ENCODE measurements at regions not wholly inside any gene's neighbourhood (a gene's known extent, or its start where the extent isn't known, plus 50 kb on each side); places are given as distances from the start of the nearest gene placed in this dataset.

GRCh38 chr9:4382722-4383317 is 83.0 kb upstream of the GLIS3 start:
- no peak for DNase-seq

GRCh38 chr9:4381744-4382143 is 81.9 kb upstream of the GLIS3 start:
- DNase-seq = no peak

- DNase-seq = no peak
Measured at GRCh38 chr9:4380406-4380805, 80.5 kb upstream of the GLIS3 start.

GRCh38 chr9:4375424-4376200 is 75.7 kb upstream of the GLIS3 start:
- peak; percentile 12 for DNase-seq

GRCh38 chr9:4371108-4371507 is 71.2 kb upstream of the GLIS3 start:
- no peak for DNase-seq

GRCh38 chr9:4370501-4370900 is 70.6 kb upstream of the GLIS3 start:
- DNase-seq = no peak

- no peak for DNase-seq
Measured at GRCh38 chr9:4366591-4367330, 66.9 kb upstream of the GLIS3 start.

GRCh38 chr9:4365055-4365454 is 65.2 kb upstream of the GLIS3 start:
- no peak for DNase-seq

GRCh38 chr9:4362281-4362680 is 62.4 kb upstream of the GLIS3 start:
- DNase-seq = no peak

GRCh38 chr9:4359016-4359415 is 59.1 kb upstream of the GLIS3 start:
- no peak for DNase-seq

- DNase-seq = no peak
Measured at GRCh38 chr9:4357929-4358328, 58.1 kb upstream of the GLIS3 start.

- no peak for DNase-seq
Measured at GRCh38 chr9:4356306-4356705, 56.4 kb upstream of the GLIS3 start.

GRCh38 chr9:4353236-4353635 is 53.4 kb upstream of the GLIS3 start:
- DNase-seq = no peak

GRCh38 chr9:4349816-4350418 is 50.0 kb upstream of the GLIS3 start:
- DNase-seq = no peak

Measured in DMS79 (cell line).